Panc1 (cell line): ENCODE measurements at regions not wholly inside any gene's neighbourhood (a gene's known extent, or its start where the extent isn't known, plus 50 kb on each side); places are given as distances from the start of the nearest gene placed in this dataset.

Experiments
- ATAC-seq: fragments of 200-7000 bp; cut with Tn5 transposase; 2 replicates; pipeline ENCODE4 v1.9.1; 2020; ENCODE audit warnings: mild to moderate bottlenecking, moderate library complexity
- BruUV-seq: library from RNA; stranded (reverse); fragments of 400-500 nt; replicated peaks from 2 replicates; lab custom pipeline; 2021; lab: Mats Ljungman, UMichigan
- CTCF ChIA-PET: fragments of 300-600 bp; sonication (Branson Sonifier 250); formaldehyde crosslinking; loops from one replicate; lab custom pipeline; 2022; ENCODE audit warnings: antibody characterized with exemption; lab: Charles Lee
- POLR2A ChIA-PET: fragments of 300-600 bp; sonication (Branson Sonifier 250); formaldehyde crosslinking; loops from one replicate; lab custom pipeline; 2022; ENCODE audit warnings: antibody characterized with exemption; lab: Charles Lee
- DNase-seq: peaks from one replicate; pipeline ENCODE4 v3.0.0-alpha.2; 2010; ENCODE audit warnings: low read depth, low spot score
- H3K27ac ChIP-seq: 2 replicates; pipeline ENCODE4 v1.5.1; 2011; ENCODE audit warnings: mild to moderate bottlenecking, low read length, inconsistent platforms
- H3K27me3 ChIP-seq: fragments of 200-500 bp; sonication (Bioruptor generic); 2 replicates; pipeline ENCODE4 v1.6.0; 2014; ENCODE audit warnings: low read length, inconsistent platforms; ENCODE audit not compliant: control insufficient read depth, insufficient read depth
- H3K36me3 ChIP-seq: fragments of 200-500 bp; sonication (Bioruptor generic); 2 replicates; pipeline ENCODE4 v1.5.1; 2014; ENCODE audit warnings: inconsistent platforms, mild to moderate bottlenecking, low read length, moderate library complexity; ENCODE audit not compliant: control insufficient read depth, insufficient read depth
- H3K4me1 ChIP-seq: 2 replicates; pipeline ENCODE4 v1.5.1; 2011; ENCODE audit warnings: inconsistent platforms, mild to moderate bottlenecking, low read length, moderate library complexity; ENCODE audit not compliant: control insufficient read depth, insufficient read depth
- H3K4me3 ChIP-seq, 2 experiments: 2 replicates each; pipeline ENCODE4 v1.5.1; 2011 to 2012; ENCODE audit warnings: low read depth in 2 of 2, low read length in 2 of 2, mild to moderate bottlenecking in 2 of 2, inconsistent platforms in 1 of 2, moderate library complexity in 1 of 2
- H3K9me3 ChIP-seq: fragments of 200-500 bp; sonication (Bioruptor generic); 2 replicates; pipeline ENCODE4 v1.5.1; 2014; ENCODE audit warnings: low read depth, mild to moderate bottlenecking, inconsistent platforms, low read length, moderate library complexity; ENCODE audit not compliant: control insufficient read depth, insufficient read depth
- CTCF ChIP-seq: fragments of 450-650 bp; IDR thresholded peaks from 2 replicates; pipeline ENCODE4 v1.5.1; 2017; ENCODE audit warnings: mild to moderate bottlenecking
- POLR2AphosphoS5 ChIP-seq: IDR thresholded peaks from 2 replicates; pipeline ENCODE4 v1.6.1; 2012; ENCODE audit warnings: mild to moderate bottlenecking, low read depth, low read length, moderate library complexity
- REST ChIP-seq, 2 experiments: IDR thresholded peaks; 2 replicates each; pipeline ENCODE4 v1.6.1; 2011 to 2012; ENCODE audit warnings: low read depth in 2 of 2, control low read depth in 1 of 2, low read length in 1 of 2, mild to moderate bottlenecking in 1 of 2, moderate library complexity in 1 of 2; ENCODE audit not compliant: insufficient read depth in 1 of 2
- SIN3A ChIP-seq: IDR thresholded peaks from 2 replicates; pipeline ENCODE4 v1.6.1; 2012; ENCODE audit warnings: low read depth, mild to moderate bottlenecking, low read length, moderate library complexity, borderline replicate concordance; ENCODE audit not compliant: insufficient read depth
- TCF7L2 ChIP-seq: IDR thresholded peaks from 2 replicates; pipeline ENCODE4 v1.6.1; 2011; ENCODE audit warnings: mild to moderate bottlenecking, low read depth, low read length, inconsistent platforms
- in situ Hi-C: cut with HindIII; loops from 2 replicates; pipeline ENCODE4 v1.10.0; 2016; ENCODE audit warnings: low sequenced_read_pairs, low pct_unique_long_range_greater_than_20kb
- intact Hi-C: fragments of 100-400 bp; cut with micrococcal nuclease; formaldehyde crosslinking; loops from one replicate; pipeline ENCODE4 v1.10.0; 2022; ENCODE audit not compliant: unreplicated experiment

GRCh38 chr5:168106008-168106761, 185.3 kb upstream of the WWC1 start:
- H3K27me3 ChIP-seq = peaks cover 6% of the 10 kb centered on the region; the same call in 1 of the 2 replicates

GRCh38 chr5:168109441-168109840, 182.0 kb upstream of the WWC1 start:
- Histone ChIP-seq H3K4me3 (no peak overlapping the region), H3K9me3 (no peaks in the 10 kb centered on the region), H3K27ac (no peak overlapping the region), H3K4me1 (no peaks in the 10 kb centered on the region), H3K27me3 (peaks cover 3% of the 10 kb centered on the region; the same call in 1 of the 2 replicates), H3K36me3 (no peaks in the 10 kb centered on the region)
- TF ChIP-seq POLR2AphosphoS5 (no peak), TCF7L2 (no peak), SIN3A (no peak), REST (IDR thresholded peaks at IDR 0.05; ENCODE audit: insufficient read depth in 1 of 2, low read depth in 2 of 2, low read length in 1 of 2) (no peak), CTCF (no peak)
- ATAC-seq (no peak), DNase-seq (no peak)
- no TSS peak for BruUV-seq
- POLR2A ChIA-PET = interaction anchor here (0.7 kb wide), 1 partner anchor 114 kb away, joined by 8 read pairs; no protein-coding TSS in a partner anchor
- in situ Hi-C loops (no loop called here), intact Hi-C loops (no loop called here)
- CTCF ChIA-PET = no interaction called here

More at GRCh38 chr5:168106008-168106761, 185.3 kb upstream of the WWC1 start:
- Histone ChIP-seq H3K27ac (no peak overlapping the region), H3K9me3 (no peaks in the 10 kb centered on the region), H3K4me3 (no peak overlapping the region), H3K4me1 (no peaks in the 10 kb centered on the region), H3K36me3 (no peaks in the 10 kb centered on the region)
- intact Hi-C loops (no loop called here), in situ Hi-C loops (no loop called here)
- CTCF ChIA-PET = no interaction called here
- ATAC-seq (no peak), DNase-seq (no peak)
- TF ChIP-seq POLR2AphosphoS5 = no peak
- no peak for TF ChIP-seq CTCF
- no peak for TF ChIP-seq REST (IDR thresholded peaks at IDR 0.05; ENCODE audit: insufficient read depth in 1 of 2, low read depth in 2 of 2, low read length in 1 of 2)
- no peak for TF ChIP-seq SIN3A
- TF ChIP-seq TCF7L2 = no peak
- BruUV-seq = no TSS peak
- POLR2A ChIA-PET = no interaction called here
